ENCODE measurements at regions not wholly inside any gene's neighbourhood (a gene's known extent, or its start where the extent isn't known, plus 50 kb on each side); places are given as distances from the start of the nearest gene placed in this dataset.

GRCh38 chr9:28801144-28801799 lies 1228.0 kb upstream of the C9orf72 start:
- intact Hi-C loops (cut with DNase I): no loop called here
- no peak for DNase-seq (ENCODE audit: low spot score)

DNA sequence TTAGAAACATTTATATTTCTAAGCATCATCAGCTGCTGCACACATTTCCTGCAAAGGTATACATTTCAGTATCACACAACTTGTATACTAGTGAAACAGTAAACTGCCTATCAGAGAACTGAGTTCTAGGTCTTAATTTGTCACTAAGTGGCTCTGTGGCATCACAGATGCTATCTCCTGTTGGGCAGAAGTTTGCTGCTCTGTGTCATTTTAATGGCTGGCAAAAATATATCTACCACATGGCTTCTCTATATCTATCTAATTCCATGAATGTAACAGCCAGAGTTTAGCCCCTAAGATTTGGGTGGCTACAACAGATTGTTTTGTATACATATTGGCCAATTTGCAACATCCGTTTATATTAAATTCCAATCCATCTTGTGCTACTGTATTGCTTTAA lies 1231.9 kb upstream of the C9orf72 start:
- DNase-seq (ENCODE audit: low spot score): no peak
- intact Hi-C loops (cut with DNase I): no loop called here

- intact Hi-C loops (cut with DNase I): no loop called here
- DNase-seq (ENCODE audit: low spot score): no peak
Observed at GRCh38 chr9:28808042-28808441, 1234.8 kb upstream of the C9orf72 start.

DNA sequence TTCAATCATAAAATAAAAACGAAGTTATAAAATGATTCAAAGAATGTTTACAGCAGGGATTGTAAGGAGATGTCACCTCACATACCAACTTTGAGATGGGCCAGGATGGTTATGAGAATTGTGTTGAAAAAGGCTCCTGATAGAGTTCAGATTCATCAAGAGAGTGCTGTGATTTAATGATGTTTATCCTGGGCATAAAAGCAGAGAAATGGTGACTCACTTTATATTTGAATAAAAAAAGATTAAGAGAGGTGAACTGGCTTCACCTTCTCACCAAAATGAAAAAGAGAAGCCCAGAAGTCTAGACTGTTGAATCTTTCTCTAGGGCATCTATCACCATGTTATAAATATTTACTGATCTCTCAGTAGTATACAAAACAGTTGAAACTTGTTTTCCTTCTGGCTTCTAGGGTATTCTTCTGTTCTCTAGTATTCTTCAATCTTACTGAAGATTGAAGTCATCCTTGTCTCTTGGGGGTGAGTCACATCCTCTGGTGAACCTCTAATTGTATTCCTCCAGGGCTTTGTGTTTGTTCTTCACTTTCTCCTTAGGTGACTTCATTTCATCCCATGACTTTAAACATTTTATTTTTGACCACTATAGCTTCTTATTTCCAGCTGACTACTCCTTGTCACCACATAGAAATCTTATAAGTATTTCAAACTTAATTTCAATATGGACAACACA lies 1237.3 kb upstream of the C9orf72 start:
- no peak for DNase-seq (ENCODE audit: low spot score)
- intact Hi-C loops (cut with DNase I): no loop called here

GRCh38 chr9:28820741-28821140 lies 1247.5 kb upstream of the C9orf72 start:
- DNase-seq (ENCODE audit: low spot score): no peak
- intact Hi-C loops (cut with DNase I): no loop called here

DNA sequence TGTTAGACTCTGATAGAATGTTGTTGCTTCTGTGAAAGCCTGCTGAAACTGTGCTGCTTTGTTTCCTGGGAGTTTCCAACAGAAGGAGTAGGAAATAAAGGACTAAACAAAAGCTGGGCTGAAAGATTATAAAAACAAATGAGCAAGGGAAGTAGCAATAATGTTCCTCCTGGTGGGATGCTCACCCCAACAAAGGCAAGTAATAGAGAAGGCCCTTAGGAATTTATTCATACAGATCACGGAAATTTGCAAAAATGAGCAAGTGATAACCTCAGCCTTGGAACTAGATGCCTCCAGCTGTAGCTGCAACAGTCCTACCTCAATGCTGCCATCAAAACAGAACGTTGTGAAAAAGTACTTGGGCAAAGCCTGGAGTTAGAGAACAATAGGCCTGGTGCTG lies 1248.0 kb upstream of the C9orf72 start:
- no peak for DNase-seq (ENCODE audit: low spot score)
- intact Hi-C loops (cut with DNase I): no loop called here

DNA sequence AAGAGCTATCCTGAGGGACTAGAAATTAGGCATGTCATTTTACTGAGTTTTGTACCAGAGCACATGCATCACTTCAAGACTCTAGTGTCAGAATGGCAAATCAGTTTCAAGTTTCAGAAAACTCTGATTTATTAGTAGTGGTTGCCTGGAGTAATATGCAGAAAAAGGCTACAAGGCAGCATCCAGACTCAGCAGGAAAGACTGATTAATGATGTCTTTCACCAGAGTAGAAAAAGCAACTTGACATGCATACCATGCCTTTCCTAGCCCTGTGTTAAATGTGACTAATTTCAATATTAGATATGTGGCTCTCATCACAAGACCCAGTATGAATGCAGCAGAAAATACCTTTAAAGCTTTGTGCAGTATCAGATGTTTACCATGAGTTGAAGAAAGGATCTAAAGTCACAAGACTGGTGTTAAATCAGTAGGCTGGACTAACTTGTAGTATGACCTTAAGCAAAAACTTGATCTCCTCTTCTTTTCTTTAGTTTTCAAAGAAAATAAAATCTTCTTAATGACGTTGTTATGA lies 1251.2 kb upstream of the C9orf72 start:
- DNase-seq (ENCODE audit: low spot score): no peak
- intact Hi-C loops (cut with DNase I): no loop called here

- DNase-seq (ENCODE audit: low spot score): no peak
- intact Hi-C loops (cut with DNase I): no loop called here
Observed at GRCh38 chr9:28832168-28832770, 1259.0 kb upstream of the C9orf72 start.

DNA sequence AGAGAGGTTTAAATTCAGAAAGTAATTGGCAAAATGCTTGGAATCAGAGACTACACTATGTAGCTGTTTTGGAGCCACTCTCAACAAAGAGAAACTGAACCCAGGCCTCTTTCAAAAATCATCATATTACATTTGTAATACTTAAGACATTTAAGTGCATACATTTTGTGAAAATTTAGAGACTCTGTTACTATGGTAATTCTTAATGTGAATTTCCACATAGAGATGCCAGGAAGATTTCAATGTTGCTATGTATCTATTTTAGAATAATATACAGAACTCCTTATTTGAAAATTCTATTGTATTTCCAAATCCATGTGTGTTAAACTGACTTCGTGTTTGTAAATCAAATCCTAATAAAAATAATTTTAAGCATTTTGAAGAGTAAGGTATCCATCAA lies 1260.9 kb upstream of the C9orf72 start:
- DNase-seq (ENCODE audit: low spot score): no peak
- intact Hi-C loops (cut with DNase I): no loop called here

GRCh38 chr9:28839778-28840430 lies 1266.6 kb upstream of the C9orf72 start:
- intact Hi-C loops (cut with DNase I): loop anchor here in 1 of 2 donors (10.0 kb wide), 1 partner anchor 1725 kb away; no protein-coding TSS in a partner anchor
- DNase-seq (ENCODE audit: low spot score): no peak

- intact Hi-C loops (cut with DNase I): loop anchor here in 1 of 2 donors (10.0 kb wide), 1 partner anchor 1727 kb away; no protein-coding TSS in a partner anchor
Observed at GRCh38 chr9:28841775-28842174, 1268.5 kb upstream of the C9orf72 start.

GRCh38 chr9:28847331-28847730 lies 1274.0 kb upstream of the C9orf72 start:
- DNase-seq (ENCODE audit: low spot score): no peak
- intact Hi-C loops (cut with DNase I): loop anchor here in 1 of 2 donors (10.0 kb wide), 1 partner anchor 1733 kb away; no protein-coding TSS in a partner anchor

More at GRCh38 chr9:28841775-28842174, 1268.5 kb upstream of the C9orf72 start:
- no peak for DNase-seq (ENCODE audit: low spot score)

GRCh38 chr9:28848671-28849070 lies 1275.4 kb upstream of the C9orf72 start:
- intact Hi-C loops (cut with DNase I): loop anchor here in 1 of 2 donors (10.0 kb wide), 1 partner anchor 1734 kb away; no protein-coding TSS in a partner anchor
- no peak for DNase-seq (ENCODE audit: low spot score)

- DNase-seq (ENCODE audit: low spot score): no peak
- intact Hi-C loops (cut with DNase I): no loop called here
Observed at GRCh38 chr9:28853477-28853876, 1280.2 kb upstream of the C9orf72 start.

DNA sequence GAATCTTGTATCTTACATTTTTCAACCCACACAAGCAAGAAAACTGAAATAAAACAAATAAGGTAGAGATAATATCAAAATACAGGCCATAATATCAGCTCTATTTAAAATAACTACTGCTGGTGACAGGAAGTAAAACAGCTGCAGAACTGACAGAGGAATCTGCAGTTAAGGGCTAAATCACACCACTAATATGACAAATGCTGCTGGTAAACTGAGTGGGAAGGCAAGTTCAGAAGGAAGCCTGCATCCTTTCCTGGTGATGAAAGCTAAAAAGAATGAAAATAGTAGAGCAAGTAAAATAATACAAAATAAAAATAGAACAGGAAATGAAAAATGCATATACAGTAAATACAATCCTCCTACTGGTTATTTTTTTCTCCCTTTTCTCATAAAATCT lies 1293.7 kb upstream of the C9orf72 start:
- DNase-seq (ENCODE audit: low spot score): no peak
- intact Hi-C loops (cut with DNase I): no loop called here

GRCh38 chr9:28868228-28868990 lies 1295.1 kb upstream of the C9orf72 start:
- DNase-seq (ENCODE audit: low spot score): no peak
- intact Hi-C loops (cut with DNase I): no loop called here

GRCh38 chr9:28882529-28882928 lies 1309.2 kb upstream of the C9orf72 start:
- no peak for DNase-seq (ENCODE audit: low spot score)
- intact Hi-C loops (cut with DNase I): loop anchor here in 1 of 2 donors (1.0 kb wide), 1 partner anchor 10 kb away; no protein-coding TSS in a partner anchor

DNA sequence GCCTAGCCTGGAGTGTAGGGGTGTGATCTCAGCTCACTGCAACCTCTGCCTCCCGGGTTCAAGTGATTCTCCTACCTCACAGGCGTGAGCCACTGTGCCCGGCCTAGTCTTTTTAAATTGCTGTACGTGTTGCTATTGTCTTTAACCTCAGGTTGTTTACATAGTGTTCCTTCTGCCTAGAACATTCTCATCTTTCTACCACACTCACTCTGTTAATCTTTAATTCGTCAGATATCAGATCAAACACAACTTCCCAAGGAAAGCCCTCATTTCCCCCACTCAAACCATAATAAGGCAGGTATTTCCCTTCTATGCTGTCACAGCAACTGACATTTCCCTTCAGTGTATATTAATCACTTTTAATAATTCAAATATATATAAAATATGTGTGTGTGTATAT lies 1310.0 kb upstream of the C9orf72 start:
- intact Hi-C loops (cut with DNase I): no loop called here
- DNase-seq (ENCODE audit: low spot score): no peak

Data from posterior vena cava (tissue), 2 donors.